Retinal pigment epithelial cell (primary cell): ENCODE measurements at regions not wholly inside any gene's neighbourhood (a gene's known extent, or its start where the extent isn't known, plus 50 kb on each side); places are given as distances from the start of the nearest gene placed in this dataset.

Experiments
- DNase-seq: peaks from one replicate; pipeline ENCODE4 v3.0.0-alpha.2; 2010; ENCODE audit warnings: low read depth
- H3K4me3 ChIP-seq: 2 replicates; pipeline ENCODE4 v1.5.1; 2011; ENCODE audit warnings: mild to moderate bottlenecking, low read length, control low read depth, moderate library complexity
- TF ChIP-seq, protein P1 (sequence below): conservative IDR thresholded peaks from 2 replicates; pipeline ENCODE4 v1.5.1; 2011; ENCODE audit warnings: low read depth, low read length, control low read depth, inconsistent platforms

DNA sequence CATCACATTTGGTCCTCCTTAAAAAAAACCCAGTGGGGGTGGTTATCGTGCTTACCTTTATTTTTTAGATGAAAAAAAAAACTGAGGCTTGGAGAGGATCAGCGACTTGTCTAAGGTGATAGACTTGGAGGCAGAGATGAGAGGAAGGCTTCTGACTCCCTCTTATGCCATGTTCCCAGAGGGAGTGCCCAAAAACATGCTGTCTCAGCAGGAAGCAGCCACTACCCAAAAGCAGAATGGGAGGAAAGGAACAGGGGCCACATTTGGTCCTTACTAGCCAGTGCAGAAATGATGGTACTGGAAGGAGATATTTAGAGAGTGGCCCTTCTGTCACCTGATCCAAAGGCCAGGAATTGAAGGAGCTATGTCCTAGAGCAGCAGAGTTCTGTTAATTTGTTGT is 118.4 kb downstream of the B3GNT2 start:
- DNase-seq, result no peak
- TF ChIP-seq, protein P1, sequence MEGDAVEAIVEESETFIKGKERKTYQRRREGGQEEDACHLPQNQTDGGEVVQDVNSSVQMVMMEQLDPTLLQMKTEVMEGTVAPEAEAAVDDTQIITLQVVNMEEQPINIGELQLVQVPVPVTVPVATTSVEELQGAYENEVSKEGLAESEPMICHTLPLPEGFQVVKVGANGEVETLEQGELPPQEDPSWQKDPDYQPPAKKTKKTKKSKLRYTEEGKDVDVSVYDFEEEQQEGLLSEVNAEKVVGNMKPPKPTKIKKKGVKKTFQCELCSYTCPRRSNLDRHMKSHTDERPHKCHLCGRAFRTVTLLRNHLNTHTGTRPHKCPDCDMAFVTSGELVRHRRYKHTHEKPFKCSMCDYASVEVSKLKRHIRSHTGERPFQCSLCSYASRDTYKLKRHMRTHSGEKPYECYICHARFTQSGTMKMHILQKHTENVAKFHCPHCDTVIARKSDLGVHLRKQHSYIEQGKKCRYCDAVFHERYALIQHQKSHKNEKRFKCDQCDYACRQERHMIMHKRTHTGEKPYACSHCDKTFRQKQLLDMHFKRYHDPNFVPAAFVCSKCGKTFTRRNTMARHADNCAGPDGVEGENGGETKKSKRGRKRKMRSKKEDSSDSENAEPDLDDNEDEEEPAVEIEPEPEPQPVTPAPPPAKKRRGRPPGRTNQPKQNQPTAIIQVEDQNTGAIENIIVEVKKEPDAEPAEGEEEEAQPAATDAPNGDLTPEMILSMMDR, result no peak
- H3K4me3 ChIP-seq, result no peak overlapping the region

DNA sequence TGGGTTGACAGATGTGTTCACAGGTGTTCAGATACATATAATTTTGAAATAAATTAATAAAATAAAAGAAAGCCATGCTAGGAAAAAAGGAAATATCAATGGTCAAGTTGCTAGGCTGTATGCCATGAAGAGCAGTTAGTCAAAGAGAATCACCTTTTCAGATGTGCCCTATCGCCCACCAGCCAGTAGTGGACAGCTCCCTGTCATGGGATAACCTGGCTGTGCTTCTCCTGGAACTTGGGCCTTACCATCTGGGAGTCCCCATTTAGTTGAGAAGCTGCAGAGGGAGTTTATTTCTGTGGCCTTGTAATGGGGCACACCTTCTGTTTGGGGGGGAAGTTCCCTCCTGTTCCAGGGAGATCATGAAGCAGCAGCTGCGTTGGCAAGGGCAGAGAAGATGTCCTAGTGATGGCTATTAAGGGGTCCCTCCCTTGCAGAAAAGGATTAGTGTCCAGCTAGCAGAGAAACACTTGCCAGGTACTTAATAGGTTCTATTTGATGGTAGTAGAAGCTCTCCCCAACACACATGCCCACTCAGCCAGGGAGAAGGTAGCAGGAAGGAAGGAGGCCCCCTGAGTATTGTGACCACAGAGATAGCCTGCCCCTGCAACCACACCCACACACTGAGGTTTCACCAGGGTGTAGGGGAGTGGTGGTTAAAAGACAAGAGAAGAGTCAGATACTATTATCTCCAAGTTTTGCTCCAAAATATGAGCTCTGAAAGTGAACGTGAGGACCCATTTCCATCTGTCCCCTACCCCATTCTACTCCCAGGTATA is 117.7 kb downstream of the B3GNT2 start:
- TF ChIP-seq, protein P1, result no peak
- DNase-seq, result no peak

DNA sequence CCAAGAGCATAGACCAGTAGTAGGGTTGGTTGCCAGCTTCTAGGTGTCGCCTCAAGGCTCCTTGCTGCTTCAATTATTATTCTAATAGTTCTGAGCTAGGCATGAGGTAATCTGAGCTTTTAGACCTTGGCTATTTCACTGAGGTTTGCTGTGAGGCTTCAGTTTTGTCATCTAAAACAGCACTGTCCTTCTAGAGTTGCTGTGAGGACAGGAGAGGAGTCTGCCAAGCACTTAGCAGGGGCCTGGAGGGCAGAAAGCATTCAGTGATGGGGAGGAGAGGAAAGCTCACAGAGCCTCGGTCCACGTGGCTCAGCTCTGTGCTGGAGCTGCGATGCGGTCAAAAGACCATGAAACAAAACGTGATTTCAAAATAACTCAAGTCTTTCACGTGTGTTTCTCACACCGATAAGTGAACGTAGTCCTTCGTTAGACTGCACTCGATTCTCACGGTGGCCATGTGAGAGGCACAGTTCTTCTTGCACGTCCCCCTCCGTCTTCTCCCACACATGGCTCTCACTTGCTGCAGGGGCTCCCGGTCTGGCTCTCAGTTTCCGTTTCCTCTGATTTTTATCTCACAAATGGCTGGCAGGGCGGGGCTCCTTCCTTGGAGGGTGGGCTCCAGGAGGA is 113.7 kb downstream of the B3GNT2 start:
- TF ChIP-seq, protein P1, result no peak
- H3K4me3 ChIP-seq, result no peak overlapping the region
- DNase-seq, result no peak

More for the DNA sequence above, 117.7 kb downstream of the B3GNT2 start:
- H3K4me3 ChIP-seq, result no peak overlapping the region

DNA sequence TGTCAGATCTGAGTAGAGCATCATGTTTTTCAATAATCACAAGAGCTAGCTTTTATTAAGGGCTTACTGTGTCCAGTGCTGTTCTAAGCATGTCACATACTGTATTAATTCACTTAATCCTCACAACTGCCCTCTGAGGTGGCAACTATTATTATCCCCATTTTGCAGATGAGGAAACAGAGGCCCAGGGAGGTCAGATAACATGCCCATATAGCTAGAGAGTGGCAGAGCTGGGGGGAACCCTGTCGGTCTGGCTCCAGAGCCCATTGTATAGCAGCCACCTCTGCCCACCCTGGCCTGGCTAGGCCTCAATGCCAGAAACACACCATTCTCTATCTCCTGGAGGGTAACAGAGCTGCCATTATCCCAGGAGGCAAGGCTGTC is 113.2 kb downstream of the B3GNT2 start:
- DNase-seq, result no peak
- TF ChIP-seq, protein P1, result no peak
- no peak overlapping the region for H3K4me3 ChIP-seq

DNA sequence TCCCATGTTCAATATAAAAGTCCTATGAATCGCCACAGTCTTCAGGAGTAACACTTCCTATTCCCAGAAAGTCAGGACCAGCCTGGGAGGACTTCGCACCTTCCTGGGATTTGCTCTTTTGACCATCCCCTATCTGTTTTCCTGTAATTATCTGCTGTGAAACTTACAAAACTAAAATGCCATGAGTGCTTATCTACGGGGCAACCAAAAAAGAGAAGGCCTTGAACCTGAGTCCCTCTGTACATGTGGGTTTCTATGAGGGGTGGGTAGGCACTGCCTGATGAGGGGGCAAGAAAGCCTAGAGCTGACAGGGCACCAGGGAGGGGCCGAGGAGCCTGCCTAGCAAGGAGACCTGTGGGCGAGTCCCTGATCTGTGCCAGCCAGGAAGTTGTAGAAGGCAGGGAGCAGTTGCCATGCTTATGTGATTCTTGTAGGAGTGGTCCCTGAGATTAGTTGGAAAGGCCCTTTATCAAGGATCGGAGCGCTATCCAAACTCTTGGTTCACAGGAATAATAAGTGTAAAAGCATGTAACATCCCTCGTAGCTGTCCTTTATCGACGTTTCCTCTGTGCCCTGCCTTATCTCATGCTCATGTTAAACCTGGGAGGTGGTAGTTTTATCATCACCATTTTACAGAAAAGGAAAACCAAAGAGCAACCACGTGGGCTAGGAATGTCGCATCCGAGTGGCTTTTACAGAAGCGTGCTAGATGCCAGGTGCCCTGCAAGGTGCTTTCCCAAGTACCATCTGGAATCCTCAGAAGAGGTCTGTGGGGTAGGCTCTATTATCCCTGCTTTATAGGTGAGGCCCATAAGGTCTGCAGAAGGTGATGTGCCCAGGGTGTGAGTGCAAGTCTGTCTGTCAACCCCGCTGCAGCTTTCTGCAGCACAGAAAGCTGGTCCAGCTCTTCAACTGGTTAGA is 111.8 kb downstream of the B3GNT2 start:
- TF ChIP-seq, protein P1, result no peak
- H3K4me3 ChIP-seq, result no peak overlapping the region
- DNase-seq, result no peak

DNA sequence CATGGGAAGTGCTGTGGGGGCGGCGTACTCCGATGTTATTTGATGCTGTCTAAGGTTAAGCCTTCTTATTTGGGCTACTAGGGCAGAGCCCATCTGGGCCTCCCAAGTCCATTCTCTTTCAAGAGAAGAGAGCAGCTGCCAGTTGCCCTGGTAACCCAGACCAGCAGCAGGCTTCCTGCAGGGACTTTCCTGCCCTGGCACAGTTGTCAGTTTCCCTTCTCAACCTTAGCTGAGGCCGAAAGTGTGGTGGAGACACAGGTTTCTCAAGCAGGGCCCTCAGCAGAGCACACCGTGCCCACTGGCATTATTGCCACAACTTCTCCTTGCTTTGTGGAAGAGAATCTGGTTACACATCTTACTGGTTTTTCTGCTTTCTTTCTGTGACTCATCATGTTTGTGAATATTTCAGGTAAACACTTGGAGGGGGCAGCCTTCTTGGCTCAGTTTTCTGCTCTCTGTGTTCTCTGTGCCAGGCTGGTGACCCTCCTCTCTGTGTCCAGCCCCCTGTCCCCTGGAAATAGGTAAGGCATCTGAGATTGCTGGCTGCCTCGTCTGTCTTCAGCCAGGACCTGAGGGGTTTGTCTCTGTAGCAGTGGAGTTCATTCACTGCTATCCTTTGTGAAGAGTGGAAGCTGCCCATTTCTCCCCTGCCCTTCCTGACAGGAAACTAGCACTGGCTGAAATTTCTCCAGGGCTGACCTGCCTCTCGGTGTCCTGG is 111.0 kb downstream of the B3GNT2 start:
- no peak overlapping the region for H3K4me3 ChIP-seq
- TF ChIP-seq, protein P1, result no peak
- no peak for DNase-seq
